NCI-H460 (cell line): ENCODE measurements at regions not wholly inside any gene's neighbourhood (a gene's known extent, or its start where the extent isn't known, plus 50 kb on each side); places are given as distances from the start of the nearest gene placed in this dataset.

Source experiments
- DNase-seq: peaks from one replicate; pipeline ENCODE4 v3.0.0-alpha.2; 2016; ENCODE audit warnings: low read depth; ENCODE audit errors: extremely low read depth

DNA sequence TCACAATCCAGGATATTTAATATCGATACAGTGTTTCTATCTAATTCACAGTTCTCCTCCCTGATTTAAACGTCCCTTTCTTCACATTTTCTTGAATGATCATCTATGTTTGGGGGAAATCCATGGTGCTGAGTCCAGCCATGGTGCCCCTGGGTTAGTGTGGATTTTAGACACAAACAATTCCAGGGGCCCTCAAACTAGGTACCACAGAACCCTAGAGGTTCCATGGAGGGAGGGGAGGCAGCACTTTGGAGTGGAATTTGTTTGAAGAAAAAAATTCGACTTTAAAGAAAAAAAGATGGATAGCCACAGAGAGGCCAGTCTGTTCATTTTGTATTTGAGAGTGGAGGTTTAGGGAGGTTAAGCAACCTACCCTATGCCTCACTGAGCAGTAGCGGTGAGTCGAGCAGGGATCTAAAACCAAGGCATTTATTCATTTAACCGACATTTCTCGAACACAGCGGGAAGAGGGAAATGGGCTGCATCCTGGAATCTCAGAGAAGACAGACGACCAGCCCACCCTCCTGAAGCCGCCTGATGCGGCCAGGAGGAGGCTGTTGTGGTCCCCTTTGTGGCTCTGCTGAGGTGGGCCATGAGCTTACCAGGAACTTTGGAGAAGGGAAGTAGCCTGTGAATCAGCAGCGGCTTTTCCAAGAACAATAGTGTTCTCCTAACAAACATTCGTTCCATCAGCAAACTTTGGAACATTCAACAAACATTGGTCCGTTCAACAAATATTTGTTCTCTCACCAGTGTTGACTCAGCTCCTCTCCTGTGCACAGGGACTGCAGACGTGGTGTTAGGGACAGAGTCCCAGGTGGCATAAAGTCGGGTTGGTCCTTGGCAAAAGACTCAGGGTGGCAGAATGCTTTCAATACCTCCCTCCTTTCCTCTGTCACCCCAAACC is 103.5 kb upstream of the ZBTB40 start:
- DNase-seq = no peak

- no peak for DNase-seq
Measured at GRCh38 chr1:22349362-22350043, 102.1 kb upstream of the ZBTB40 start.

DNA sequence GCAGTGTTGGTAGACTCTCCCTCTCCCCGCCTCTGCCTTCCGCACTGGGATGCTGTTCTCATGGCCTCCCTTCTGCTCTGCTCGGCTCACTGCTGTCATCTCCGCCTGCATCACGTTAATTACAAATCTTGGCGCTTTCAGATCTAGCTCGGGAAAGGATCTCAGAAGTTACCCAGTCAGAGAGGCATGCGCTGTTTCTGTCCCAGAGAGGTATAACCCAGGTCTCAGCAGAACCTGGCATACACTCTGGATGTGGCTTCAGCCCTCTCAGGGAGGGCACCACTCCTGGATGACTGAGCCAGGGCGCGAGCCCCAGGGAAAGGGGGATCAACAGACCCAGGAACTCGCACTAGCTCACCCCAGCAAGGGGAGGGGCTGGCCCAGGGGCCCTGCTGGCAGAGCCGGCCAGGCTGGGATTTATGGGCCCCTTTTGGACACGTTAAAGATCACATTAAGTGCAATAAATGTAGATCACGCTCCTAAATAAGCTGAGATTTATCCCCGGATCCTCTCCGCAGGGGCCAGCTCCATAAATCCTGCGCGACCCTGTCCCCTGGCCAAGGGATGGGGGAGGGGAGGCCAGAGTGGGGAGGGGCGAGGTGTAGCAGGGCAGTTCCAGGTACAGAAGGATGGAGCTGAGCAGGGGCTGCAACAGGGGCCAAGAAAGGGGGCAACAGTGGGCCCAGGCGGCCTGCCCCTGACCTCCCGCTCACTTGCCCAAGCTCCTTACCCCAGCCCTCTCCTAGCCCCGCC is 101.3 kb upstream of the ZBTB40 start:
- DNase-seq = no peak

DNA sequence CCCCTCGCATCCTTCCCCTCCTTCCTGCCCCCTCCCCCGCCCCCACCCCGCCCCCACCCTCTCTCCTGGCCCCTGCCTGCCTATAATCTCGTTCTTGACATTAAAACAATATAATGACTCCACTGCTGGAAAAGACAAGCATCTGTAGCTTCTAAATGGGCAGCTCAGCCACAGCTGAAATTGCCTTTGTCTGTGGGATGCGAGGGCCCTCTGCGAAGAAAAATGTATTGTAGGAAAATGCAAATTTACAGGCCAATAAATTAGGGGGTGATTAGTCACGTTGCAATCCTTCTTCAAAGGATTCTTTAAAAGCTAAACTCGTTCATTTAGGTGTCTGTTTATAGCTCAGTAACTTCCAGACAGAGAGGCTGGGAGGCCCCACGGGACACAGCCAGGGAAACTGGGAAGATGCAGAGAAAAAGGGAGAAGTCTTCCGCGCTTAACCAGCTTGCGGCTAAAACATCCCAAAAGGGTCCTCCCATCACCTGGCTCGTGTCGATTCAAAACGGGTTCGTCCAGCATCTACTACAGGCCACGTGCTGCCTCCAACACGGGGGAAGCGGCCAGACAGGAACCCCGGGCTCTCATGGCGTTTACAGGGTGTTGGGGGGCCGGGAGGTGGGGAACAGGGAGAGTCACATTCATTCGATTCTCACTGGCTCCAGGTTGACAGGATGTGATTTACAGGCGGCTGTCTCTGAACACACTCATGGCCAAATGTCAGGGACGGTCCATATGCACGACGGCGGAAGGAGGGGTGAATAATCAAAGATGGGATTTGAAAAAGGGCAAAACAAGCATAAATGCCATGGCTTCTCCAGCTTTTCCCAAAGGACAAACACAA is 100.5 kb upstream of the ZBTB40 start:
- no peak for DNase-seq

- no peak for DNase-seq
Measured at GRCh38 chr1:22351768-22352080, 99.9 kb upstream of the ZBTB40 start.

DNA sequence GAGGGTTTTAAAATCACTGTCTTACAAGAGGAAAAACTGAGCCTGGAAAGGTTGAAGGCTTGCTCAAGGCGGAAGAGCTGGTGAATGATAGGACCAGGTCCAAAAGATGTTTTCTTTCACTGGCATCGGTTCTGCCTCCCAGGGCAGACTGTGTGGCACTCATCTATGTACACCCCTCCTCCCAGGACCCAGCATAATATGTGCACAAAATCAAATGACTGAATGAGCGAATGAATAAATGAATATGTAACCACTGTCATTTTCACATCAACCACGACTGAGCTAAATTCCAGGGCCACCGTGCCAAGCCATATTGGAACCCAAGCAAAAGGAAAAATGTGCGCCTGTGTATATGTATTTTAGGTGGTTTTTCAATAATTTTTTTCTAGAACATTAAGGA is 99.3 kb upstream of the ZBTB40 start:
- no peak for DNase-seq

- no peak for DNase-seq
Measured at GRCh38 chr1:22352896-22353295, 98.8 kb upstream of the ZBTB40 start.

DNA sequence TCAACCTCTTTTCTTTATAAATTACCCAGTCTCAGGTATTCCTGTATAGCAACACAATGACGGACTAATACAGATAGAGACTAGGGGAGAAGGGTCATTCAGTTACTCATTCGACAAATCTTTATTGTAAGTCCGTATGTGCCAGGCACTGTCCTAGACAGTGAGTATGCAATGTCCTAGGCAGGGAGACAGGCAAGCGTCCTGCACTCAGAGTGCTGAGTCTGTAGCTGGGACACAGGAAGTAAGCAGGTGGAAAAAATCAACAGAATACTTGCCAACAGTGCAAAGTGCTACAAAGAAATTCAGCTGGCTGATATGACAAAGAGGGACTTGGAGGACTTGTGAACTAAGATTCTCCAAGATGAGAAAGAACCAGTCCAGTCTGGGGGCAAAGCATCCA is 92.2 kb upstream of the ZBTB40 start:
- no peak for DNase-seq

GRCh38 chr1:22362626-22363402 is 88.8 kb upstream of the ZBTB40 start:
- no peak for DNase-seq

- no peak for DNase-seq
Measured at GRCh38 chr1:22363403-22364325, 88.0 kb upstream of the ZBTB40 start.

DNA sequence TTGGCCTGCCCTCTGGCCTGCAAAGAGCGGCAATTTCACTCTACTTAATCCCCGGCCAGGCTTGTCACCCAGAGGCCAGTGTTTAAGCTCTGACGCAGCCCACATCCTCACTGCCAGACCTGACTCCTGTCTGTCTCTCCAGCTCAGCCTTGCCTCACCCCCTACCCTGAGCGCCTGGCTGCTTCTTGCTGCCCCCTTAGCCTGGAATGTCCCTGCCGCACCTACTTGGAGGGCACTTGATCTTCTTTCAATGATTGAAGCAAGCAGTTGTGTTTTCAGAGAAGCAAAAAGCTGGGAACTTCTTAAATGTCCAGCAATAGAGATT is 87.4 kb upstream of the ZBTB40 start:
- DNase-seq = no peak

DNA sequence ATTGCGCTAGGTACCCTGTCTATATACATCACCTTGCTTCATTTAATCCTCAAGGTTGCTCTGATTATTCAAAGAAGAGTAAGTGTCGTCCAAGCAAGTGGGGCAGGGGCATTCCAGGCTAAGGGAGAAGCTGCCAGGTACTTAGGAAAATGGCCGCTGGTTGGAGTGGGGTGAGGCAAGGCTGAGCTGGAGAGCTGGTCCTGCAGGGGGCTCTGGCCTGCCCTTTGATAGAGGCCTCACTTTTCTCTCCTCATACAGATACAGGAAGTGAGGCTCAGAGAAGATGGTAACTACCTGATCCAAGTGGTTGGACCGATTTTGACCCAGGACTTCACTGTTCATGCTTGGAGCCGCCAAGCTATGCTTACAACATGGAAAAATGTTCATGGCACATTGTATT is 86.9 kb upstream of the ZBTB40 start:
- DNase-seq = no peak

- no peak for DNase-seq
Measured at GRCh38 chr1:22365331-22366295, 86.0 kb upstream of the ZBTB40 start.

DNA sequence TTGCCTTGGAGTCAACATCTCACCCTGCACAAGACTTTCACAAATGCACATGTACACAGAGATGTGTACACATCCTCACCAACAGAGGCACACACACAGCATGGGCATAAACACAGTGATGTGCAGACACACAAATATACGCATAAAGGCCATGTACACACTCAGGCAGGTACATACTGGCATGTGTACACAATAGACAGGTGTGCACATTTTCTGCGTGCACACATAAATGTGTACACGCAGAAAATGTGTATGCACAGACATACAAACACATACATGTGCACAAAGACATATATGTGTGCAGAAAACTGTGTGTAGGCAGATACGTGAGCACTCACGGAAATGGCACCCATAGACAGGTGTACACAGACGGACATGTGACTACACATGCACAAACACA is 85.3 kb upstream of the ZBTB40 start:
- no peak for DNase-seq

GRCh38 chr1:22368125-22368524 is 83.5 kb upstream of the ZBTB40 start:
- DNase-seq = no peak

GRCh38 chr1:22369294-22370189 is 82.1 kb upstream of the ZBTB40 start:
- no peak for DNase-seq

GRCh38 chr1:22370190-22370498 is 81.5 kb upstream of the ZBTB40 start:
- no peak for DNase-seq
